GM12874 (cell line): ENCODE measurements at regions not wholly inside any gene's neighbourhood (a gene's known extent, or its start where the extent isn't known, plus 50 kb on each side); places are given as distances from the start of the nearest gene placed in this dataset.

Source experiments
- TF ChIP-seq, protein P1 (sequence below): IDR thresholded peaks from 2 replicates; pipeline ENCODE4 v1.5.1; 2011; ENCODE audit warnings: low read depth, mild to moderate bottlenecking, control low read depth, low read length, moderate library complexity; ENCODE audit not compliant: insufficient read depth

DNA sequence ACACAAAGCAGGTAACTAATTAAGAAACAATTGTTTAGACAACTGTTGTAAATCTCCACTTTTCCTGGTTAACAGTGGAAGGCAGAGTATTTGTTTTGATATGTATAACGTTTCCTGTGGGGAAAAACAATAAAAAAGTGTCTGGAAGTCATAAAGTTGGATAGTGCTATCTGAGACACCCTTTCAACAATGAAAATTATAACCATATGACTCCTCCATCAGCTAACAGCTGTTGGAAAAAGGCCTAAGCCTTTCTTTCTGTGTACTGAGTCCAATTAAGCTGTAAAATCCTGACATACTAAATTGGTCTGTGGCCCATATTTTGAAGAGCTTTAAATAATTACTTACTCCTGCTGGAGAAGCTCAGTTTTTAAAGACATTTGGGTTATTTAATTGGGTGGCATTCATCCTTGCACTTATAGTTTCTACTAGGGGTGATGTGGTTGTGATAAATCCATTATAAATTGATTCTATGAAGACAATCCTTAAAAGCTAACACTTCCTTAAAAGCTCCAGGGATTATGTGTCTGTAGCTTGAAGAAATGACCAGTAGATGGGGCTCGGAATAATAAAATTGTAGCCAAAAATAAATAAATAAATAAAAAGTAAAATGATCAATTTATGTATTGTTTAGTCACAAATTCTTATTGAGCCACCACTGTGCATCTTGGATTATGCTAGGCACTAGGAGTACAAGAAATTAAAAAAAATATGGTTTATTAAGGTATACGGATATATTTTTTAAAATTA, 698.1 kb upstream of the NXPH2 start:
- TF ChIP-seq, protein P1, sequence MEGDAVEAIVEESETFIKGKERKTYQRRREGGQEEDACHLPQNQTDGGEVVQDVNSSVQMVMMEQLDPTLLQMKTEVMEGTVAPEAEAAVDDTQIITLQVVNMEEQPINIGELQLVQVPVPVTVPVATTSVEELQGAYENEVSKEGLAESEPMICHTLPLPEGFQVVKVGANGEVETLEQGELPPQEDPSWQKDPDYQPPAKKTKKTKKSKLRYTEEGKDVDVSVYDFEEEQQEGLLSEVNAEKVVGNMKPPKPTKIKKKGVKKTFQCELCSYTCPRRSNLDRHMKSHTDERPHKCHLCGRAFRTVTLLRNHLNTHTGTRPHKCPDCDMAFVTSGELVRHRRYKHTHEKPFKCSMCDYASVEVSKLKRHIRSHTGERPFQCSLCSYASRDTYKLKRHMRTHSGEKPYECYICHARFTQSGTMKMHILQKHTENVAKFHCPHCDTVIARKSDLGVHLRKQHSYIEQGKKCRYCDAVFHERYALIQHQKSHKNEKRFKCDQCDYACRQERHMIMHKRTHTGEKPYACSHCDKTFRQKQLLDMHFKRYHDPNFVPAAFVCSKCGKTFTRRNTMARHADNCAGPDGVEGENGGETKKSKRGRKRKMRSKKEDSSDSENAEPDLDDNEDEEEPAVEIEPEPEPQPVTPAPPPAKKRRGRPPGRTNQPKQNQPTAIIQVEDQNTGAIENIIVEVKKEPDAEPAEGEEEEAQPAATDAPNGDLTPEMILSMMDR = no peak

- TF ChIP-seq, protein P1 = no peak
Observed at GRCh38 chr2:139477618-139478017, 697.4 kb upstream of the NXPH2 start.

- TF ChIP-seq, protein P1 = no peak
Observed at GRCh38 chr2:139469985-139470384, 689.8 kb upstream of the NXPH2 start.

GRCh38 chr2:139465789-139466188, 685.6 kb upstream of the NXPH2 start:
- TF ChIP-seq, protein P1 = no peak

DNA sequence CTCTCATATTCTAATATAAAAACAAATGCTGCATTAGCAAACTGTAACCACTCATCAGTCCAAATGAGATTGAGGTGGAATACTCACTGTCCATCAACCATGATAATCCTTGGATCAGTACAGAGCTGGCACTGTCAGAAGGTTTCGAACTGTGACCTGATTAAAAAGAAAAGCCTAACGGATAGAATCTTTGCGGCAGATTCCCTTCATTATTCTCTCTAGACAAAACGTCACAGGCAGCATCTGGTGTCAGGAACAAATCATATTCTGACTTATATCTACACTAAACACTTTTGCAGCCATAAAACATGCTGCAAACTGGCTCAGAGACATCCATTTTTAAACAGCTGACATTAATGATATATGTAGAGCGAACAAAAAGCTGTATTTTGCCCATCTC, 677.7 kb upstream of the NXPH2 start:
- TF ChIP-seq, protein P1 = no peak

- TF ChIP-seq, protein P1 = no peak
Observed at GRCh38 chr2:139454251-139454650, 674.1 kb upstream of the NXPH2 start.

- TF ChIP-seq, protein P1 = no peak
Observed at GRCh38 chr2:139439100-139439499, 658.9 kb upstream of the NXPH2 start.
